IPS DF 6.9 (cell line): ENCODE measurements at regions not wholly inside any gene's neighbourhood (a gene's known extent, or its start where the extent isn't known, plus 50 kb on each side); places are given as distances from the start of the nearest gene placed in this dataset.

Experiments used
- DNase-seq: peaks from one replicate; pipeline ENCODE4 v3.0.0-alpha.2; 2013; ENCODE audit warnings: low read depth, low spot score
- H3K27ac ChIP-seq: one replicate; pipeline ENCODE4 v1.5.1; 2013; ENCODE audit warnings: low read length, control low read depth
- H3K27me3 ChIP-seq: 2 replicates; pipeline ENCODE4 v1.6.1; 2013; ENCODE audit warnings: mild to moderate bottlenecking, low read length; ENCODE audit not compliant: control insufficient read depth, insufficient read depth
- H3K36me3 ChIP-seq: 2 replicates; pipeline ENCODE4 v1.6.1; 2013; ENCODE audit warnings: low read length; ENCODE audit not compliant: control insufficient read depth, insufficient read depth
- H3K4me1 ChIP-seq: 2 replicates; pipeline ENCODE4 v1.6.1; 2013; ENCODE audit warnings: low read length; ENCODE audit not compliant: control insufficient read depth, insufficient read depth
- H3K4me3 ChIP-seq: 2 replicates; pipeline ENCODE4 v1.5.1; 2013; ENCODE audit warnings: mild to moderate bottlenecking, low read length
- H3K9me3 ChIP-seq: 2 replicates; pipeline ENCODE4 v1.6.1; 2013; ENCODE audit warnings: low read length, inconsistent platforms; ENCODE audit not compliant: control insufficient read depth, insufficient read depth
- WGBS: extraction: QIAGEN DNeasy Blood & Tissue Kit; methylation state at CpG from one replicate; pipeline ENCODE4 v1.1.7; 2013; ENCODE audit warnings: mixed read lengths, missing lambda C conversion rate; ENCODE audit not compliant: insufficient read length, insufficient coverage; 5-methylcytosine and 5-hydroxymethylcytosine counted together

DNA sequence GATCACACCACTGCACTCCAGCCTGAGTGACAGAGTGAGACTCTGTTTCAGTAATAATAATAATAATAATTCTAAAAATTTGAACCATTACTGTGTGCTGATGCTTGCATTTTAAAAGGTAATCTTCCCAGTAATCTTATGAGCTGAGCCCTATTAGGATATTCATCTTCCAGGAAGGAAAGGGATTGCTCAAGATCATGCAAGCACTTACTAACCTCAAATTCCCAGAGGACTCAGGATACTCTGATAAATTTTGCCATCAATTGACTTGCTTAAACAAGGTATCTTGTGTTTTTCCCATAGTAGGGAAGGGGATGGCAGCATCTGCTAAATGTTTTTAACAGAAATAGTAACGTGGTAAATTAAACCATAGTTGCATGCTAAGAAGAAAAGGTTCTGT is 176.4 kb upstream of the MRPS30 start:
- Histone ChIP-seq H3K4me3 (no peak overlapping the region), H3K27ac (no peak overlapping the region), H3K36me3 (no peaks in the 10 kb centered on the region), H3K4me1 (no peaks in the 10 kb centered on the region), H3K27me3 (peaks cover 2% of the 10 kb centered on the region; the same call in 1 of the 2 replicates), H3K9me3 (no peaks in the 10 kb centered on the region)
- DNase-seq, result no peak
- no CpG with 5 or more reads among the region's 1 CpG for WGBS

DNA sequence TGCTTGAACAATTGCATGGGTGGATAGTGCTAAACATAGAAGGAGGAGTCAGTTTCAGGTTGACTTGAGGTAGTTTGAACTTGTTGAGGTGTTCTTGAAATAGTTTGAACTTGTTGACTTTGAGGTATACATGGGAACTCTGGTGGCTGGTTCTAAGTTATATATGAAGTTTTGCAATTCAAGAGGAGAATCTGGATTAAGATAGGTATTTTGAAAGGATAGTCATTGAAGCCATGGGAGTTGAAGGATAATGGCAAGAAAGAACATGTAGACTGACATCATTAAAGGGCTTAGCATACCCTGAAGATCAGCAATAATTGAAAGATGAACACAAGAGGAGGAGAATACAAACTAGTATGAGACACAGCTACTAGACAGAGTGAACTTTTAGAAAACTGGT is 181.9 kb upstream of the MRPS30 start:
- Histone ChIP-seq H3K36me3 (no peaks in the 10 kb centered on the region), H3K27ac (no peak overlapping the region), H3K27me3 (peaks cover 2% of the 10 kb centered on the region; the same call in 1 of the 2 replicates), H3K4me1 (no peaks in the 10 kb centered on the region), H3K9me3 (no peaks in the 10 kb centered on the region), H3K4me3 (no peak overlapping the region)
- DNase-seq, result no peak

DNA sequence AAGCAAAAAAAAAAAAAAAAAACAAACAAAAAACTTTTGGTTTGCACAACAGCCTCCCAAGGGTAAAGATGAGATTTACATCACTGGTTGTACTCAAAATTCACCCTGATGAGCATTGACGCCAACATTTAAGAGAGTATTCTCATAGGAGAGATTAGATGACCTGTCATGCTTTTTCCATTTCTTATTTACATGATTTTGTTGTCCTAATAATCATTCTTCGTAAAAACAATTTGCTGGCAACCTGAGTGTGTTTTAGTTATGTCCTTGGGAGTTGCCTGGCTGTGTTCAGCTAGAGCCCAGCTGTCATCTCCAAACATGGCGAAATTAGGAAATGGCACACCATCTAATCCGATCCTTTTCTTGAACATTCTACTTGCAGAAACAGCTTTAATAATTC is 186.4 kb upstream of the MRPS30 start:
- no peaks in the 10 kb centered on the region for H3K27me3 ChIP-seq
- H3K9me3 ChIP-seq, result no peaks in the 10 kb centered on the region
- WGBS, result no CpG with 5 or more reads among the region's 4 CpGs
- no peak overlapping the region for H3K4me3 ChIP-seq
- no peak overlapping the region for H3K27ac ChIP-seq
- no peak for DNase-seq
- H3K36me3 ChIP-seq, result no peaks in the 10 kb centered on the region
- H3K4me1 ChIP-seq, result no peaks in the 10 kb centered on the region

DNA sequence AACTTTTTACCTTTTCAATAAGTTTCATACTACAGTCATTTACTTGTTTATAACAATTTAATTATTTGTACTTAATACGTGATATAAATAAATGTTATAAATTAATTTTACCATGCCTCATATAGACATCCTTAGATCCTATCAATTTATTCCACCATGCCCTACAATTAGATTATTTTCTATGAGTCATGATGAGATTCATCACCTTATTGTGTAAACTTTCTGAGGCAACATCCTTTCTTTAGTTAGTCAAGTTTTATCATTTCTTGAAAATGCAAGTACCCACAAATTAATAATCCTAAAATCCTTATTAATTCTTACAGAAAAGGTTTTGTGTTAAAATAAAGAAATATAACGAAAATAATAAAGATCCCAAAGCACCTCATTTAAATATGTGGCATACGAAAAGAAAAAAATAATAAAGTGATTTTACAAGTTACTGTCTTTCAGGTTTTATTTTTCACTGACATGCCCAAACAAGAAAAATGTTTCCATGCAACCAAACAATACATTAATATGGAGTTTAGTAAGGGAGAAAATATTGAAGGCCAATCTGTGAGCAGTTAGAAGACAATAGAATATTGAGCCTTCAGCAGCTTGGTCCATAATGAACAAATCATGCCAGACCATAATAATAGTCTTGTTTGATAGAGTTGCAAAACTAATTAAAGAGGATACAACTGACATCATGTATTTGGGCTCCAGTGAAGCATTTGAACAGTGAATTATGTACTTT is 188.7 kb upstream of the MRPS30 start:
- DNase-seq, result no peak
- WGBS, result no CpG with 5 or more reads among the region's 3 CpGs
- H3K27ac ChIP-seq, result no peak overlapping the region
- no peaks in the 10 kb centered on the region for H3K36me3 ChIP-seq
- no peaks in the 10 kb centered on the region for H3K9me3 ChIP-seq
- H3K4me1 ChIP-seq, result no peaks in the 10 kb centered on the region
- H3K27me3 ChIP-seq, result no peaks in the 10 kb centered on the region
- no peak overlapping the region for H3K4me3 ChIP-seq

DNA sequence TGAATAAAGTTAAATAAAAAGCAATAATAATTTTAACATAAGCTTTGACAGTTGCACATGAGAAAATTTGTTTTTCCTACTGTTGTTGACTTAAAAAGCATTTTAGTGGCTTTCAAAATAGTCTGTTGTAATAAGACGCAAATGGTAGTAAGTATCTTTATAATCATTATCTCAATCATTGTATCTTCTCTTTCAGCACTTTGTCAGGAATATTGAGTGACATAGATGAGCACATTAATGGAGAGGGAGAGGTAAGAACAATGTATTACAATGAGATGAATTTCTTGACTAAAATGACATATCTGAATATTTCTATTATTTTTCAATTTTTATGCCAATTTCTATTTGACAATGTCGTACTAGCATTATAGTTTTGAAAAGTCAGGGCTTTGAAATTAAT is 193.9 kb upstream of the MRPS30 start:
- no peak for DNase-seq
- Histone ChIP-seq H3K4me3 (no peak overlapping the region), H3K27ac (no peak overlapping the region), H3K27me3 (no peaks in the 10 kb centered on the region), H3K36me3 (no peaks in the 10 kb centered on the region), H3K4me1 (no peaks in the 10 kb centered on the region), H3K9me3 (no peaks in the 10 kb centered on the region)
- no CpG with 5 or more reads among the region's 2 CpGs for WGBS

DNA sequence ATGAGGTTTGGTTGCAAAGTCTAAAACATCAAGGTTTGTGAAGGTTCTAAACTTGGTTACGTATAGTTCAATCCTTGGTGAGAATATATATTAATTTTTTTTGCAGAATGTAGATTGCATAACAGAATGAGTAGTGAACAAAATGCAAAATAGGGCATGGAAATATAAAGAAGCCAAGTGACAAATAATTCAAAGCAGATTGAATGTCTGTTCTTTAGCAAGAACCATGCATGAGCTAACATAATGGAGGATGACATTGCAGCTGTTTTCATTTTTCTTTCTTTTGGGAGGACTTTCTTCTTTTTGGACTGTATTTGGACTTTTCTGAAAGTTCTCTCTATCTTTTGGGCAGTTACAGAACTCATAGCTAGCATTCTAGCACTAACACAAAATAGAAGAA is 194.8 kb upstream of the MRPS30 start:
- WGBS, result no CpG with 5 or more reads among the region's 1 CpG
- DNase-seq, result no peak
- no peaks in the 10 kb centered on the region for H3K36me3 ChIP-seq
- no peaks in the 10 kb centered on the region for H3K27me3 ChIP-seq
- no peak overlapping the region for H3K4me3 ChIP-seq
- no peaks in the 10 kb centered on the region for H3K4me1 ChIP-seq
- H3K9me3 ChIP-seq, result no peaks in the 10 kb centered on the region
- no peak overlapping the region for H3K27ac ChIP-seq

DNA sequence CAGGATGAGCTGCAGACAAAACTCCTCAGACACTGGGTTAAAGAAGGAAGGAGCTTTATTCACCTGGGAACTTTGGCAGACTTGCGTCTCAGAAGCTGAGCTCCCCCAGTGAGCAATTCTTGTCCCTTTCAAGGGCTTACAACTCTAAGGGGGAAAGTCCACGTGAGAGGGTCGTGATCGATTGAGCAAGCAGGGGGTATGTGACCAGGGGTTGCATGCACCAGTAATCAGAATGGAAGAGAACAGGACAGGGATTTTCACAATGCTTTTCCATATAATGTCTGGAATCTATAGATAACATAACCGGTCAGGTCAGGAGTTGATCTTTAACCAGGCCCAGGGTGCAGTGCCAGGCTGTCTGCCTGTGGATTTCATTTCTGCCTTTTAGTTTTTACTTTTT is 202.8 kb upstream of the MRPS30 start:
- no peaks in the 10 kb centered on the region for H3K4me1 ChIP-seq
- H3K9me3 ChIP-seq, result no peaks in the 10 kb centered on the region
- H3K27me3 ChIP-seq, result no peaks in the 10 kb centered on the region
- H3K27ac ChIP-seq, result no peak overlapping the region
- H3K36me3 ChIP-seq, result no peaks in the 10 kb centered on the region
- DNase-seq, result no peak
- WGBS, result no CpG with 5 or more reads among the region's 5 CpGs
- no peak overlapping the region for H3K4me3 ChIP-seq

DNA sequence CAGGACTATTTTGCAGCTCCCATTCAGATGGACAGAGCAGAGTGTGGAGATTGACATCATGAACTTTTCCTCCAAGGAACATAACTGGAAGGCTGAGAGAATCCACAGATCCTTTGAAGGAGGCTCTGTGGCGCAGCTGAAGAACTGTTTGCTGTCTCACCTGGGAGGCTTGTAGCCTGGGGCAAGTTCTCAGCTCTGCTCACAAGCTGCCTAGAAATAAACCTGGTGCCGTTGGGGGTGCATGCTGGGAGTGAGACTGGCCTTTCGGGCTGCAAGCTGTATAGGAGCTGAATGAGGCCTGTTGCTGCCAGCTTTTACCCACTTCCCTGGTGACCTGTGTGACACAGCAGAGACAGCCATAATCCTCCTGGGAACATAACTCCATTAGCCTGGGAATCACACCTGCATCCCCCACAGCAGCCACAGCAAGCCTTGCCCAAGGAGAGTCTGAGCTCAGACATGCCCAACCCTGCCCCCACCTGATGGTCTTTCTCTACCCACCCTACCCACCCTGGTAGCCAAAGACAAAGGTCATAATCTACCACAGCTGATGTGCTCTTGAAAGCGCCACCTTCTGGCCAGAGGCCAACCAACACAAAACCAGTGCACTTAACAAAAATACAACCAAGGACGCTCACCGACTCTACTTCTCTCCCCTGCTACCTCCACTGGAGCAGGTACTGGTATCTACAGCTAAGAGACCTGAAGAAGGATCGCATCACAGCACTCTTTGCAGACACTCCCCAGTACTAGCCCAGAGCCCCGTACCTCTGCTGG is 205.1 kb upstream of the MRPS30 start:
- Histone ChIP-seq H3K4me3 (no peak overlapping the region), H3K36me3 (no peaks in the 10 kb centered on the region), H3K27ac (no peak overlapping the region), H3K4me1 (no peaks in the 10 kb centered on the region), H3K9me3 (no peaks in the 10 kb centered on the region), H3K27me3 (no peaks in the 10 kb centered on the region)
- no CpG with 5 or more reads among the region's 8 CpGs for WGBS
- peak; percentile 54 for DNase-seq

DNA sequence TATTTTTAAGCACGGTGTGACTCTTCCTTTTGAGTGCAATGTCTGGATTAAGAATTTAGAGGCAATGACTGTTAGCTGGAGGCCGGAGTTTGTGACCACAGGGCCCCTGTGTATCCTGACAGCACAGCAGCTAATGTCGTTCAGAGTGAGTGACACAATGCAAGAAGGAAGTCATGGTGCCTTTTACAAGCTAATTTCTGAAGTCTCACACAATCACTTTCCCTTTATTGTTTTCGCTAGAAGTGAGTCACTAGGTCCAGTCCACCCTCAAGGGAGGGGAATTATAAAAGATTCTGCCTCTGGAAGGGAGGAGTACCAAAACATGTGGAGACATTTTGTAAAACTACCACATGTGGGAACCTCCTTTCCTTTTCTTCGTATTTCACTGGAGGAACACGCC is 185.5 kb upstream of the FGF10 start:
- Histone ChIP-seq H3K36me3 (no peaks in the 10 kb centered on the region), H3K27me3 (no peaks in the 10 kb centered on the region), H3K4me1 (no peaks in the 10 kb centered on the region), H3K4me3 (no peak overlapping the region), H3K9me3 (no peaks in the 10 kb centered on the region), H3K27ac (no peak overlapping the region)
- no peak for DNase-seq
- WGBS, result no CpG with 5 or more reads among the region's 6 CpGs

DNA sequence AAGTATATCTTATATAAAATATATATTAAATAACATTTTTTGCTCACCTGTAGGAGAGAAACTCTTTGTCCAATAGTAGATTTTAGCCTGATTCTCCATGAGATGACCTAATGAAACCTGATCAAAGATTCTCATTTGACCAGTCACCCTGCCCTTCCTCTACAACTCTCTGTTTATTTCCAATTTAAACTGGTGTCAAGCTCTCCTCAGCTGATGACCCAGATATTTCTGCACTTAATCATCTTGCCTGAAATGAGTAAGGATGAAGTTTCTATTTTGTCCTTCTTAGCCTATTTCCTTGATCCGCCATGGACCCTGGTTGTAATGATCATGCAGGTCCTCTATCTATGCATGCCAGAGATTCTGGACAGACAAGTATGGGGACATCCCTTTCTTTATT is 179.3 kb upstream of the FGF10 start:
- Histone ChIP-seq H3K4me1 (no peaks in the 10 kb centered on the region), H3K27ac (no peak overlapping the region), H3K27me3 (no peaks in the 10 kb centered on the region), H3K36me3 (no peaks in the 10 kb centered on the region), H3K4me3 (no peak overlapping the region), H3K9me3 (no peaks in the 10 kb centered on the region)
- WGBS, result no CpG with 5 or more reads among the region's 1 CpG
- no peak for DNase-seq

DNA sequence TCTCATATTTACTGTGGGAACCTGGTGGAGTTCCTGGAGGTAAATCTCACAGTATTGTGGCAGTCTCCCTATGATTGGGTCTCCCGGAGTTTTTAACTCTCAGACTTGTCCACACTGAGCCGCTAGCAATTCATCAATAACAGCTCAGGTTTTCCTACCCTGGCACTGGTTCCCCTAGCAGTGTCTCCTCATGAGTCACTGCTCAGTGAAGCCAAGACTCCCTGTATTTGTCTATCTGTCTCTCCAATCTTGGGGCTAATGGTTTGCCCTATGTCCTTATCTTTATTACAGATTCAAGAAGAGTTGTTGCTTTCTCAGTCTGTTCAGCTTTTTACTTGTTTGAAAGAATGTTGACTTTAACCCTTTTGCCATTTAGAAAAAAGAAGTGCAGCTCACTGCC is 176.7 kb upstream of the FGF10 start:
- H3K36me3 ChIP-seq, result no peaks in the 10 kb centered on the region
- no peaks in the 10 kb centered on the region for H3K4me1 ChIP-seq
- no peak overlapping the region for H3K4me3 ChIP-seq
- H3K27me3 ChIP-seq, result no peaks in the 10 kb centered on the region
- H3K9me3 ChIP-seq, result no peaks in the 10 kb centered on the region
- no peak for DNase-seq
- WGBS, result no CpG with 5 or more reads among the region's 2 CpGs
- no peak overlapping the region for H3K27ac ChIP-seq
